ENCODE measurements at regions not wholly inside any gene's neighbourhood (a gene's known extent, or its start where the extent isn't known, plus 50 kb on each side); places are given as distances from the start of the nearest gene placed in this dataset.

GRCh38 chr4:11636031-11636430, 207.3 kb upstream of the HS3ST1 start:
- Histone ChIP-seq H3K27ac (ENCODE audit: low read depth in 1 of 2, low read length in 2 of 2) (no peak overlapping the region), H3K9ac (ENCODE audit: insufficient read depth, low read length, poor library complexity, severe bottlenecking) (no peak overlapping the region), H3K36me3 (replicated peaks in 1 of 2; ENCODE audit: control insufficient read depth in 1 of 2, insufficient read depth in 2 of 2, low read length in 2 of 2) (no peaks in the 10 kb centered on the region), H3K4me1 (ENCODE audit: control insufficient read depth in 1 of 2, insufficient read depth in 2 of 2, low read length in 2 of 2) (no peaks in the 10 kb centered on the region), H3K27me3 (ENCODE audit: control insufficient read depth in 2 of 2, insufficient read depth in 2 of 2, low read length in 2 of 2) (no peaks in the 10 kb centered on the region), H3K79me2 (ENCODE audit: insufficient read depth, low read length) (no peaks in the 10 kb centered on the region), H3K4me2 (replicated peaks; ENCODE audit: extremely low read depth, low read length, poor library complexity, severe bottlenecking) (no peak overlapping the region), H3K9me3 (replicated peaks in 1 of 2; ENCODE audit: control insufficient read depth in 1 of 2, insufficient read depth in 1 of 2, low read length in 2 of 2) (no peaks in the 10 kb centered on the region), H4K20me1 (ENCODE audit: insufficient read depth, low read length) (no peaks in the 10 kb centered on the region), H3K4me3 (replicated peaks in 1 of 3; ENCODE audit: low read depth in 2 of 3, low read length in 3 of 3) (no peak overlapping the region), H2AFZ (ENCODE audit: insufficient read depth, low read depth, low read length, poor library complexity, severe bottlenecking) (no peak overlapping the region)
- WGBS (ENCODE audit: insufficient coverage): 93% methylated on average over 2 of the region's 3 CpGs
- Mint-ChIP-seq H3K9me3 (peaks cover 2 to 13% (median 8%) of the 10 kb centered on the region in 7 donors), H3K27me3 (ENCODE audit: low read depth in 3 of 3) (peaks cover 0 to 3% (median 0%) of the 10 kb centered on the region in 3 donors), H3K4me1 (no peaks in the 10 kb centered on the region), H3K4me3 (no peak overlapping the region), H3K27ac (no peak overlapping the region), H3K36me3 (no peaks in the 10 kb centered on the region)
- TF ChIP-seq, protein P1, sequence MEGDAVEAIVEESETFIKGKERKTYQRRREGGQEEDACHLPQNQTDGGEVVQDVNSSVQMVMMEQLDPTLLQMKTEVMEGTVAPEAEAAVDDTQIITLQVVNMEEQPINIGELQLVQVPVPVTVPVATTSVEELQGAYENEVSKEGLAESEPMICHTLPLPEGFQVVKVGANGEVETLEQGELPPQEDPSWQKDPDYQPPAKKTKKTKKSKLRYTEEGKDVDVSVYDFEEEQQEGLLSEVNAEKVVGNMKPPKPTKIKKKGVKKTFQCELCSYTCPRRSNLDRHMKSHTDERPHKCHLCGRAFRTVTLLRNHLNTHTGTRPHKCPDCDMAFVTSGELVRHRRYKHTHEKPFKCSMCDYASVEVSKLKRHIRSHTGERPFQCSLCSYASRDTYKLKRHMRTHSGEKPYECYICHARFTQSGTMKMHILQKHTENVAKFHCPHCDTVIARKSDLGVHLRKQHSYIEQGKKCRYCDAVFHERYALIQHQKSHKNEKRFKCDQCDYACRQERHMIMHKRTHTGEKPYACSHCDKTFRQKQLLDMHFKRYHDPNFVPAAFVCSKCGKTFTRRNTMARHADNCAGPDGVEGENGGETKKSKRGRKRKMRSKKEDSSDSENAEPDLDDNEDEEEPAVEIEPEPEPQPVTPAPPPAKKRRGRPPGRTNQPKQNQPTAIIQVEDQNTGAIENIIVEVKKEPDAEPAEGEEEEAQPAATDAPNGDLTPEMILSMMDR (IDR thresholded peaks at IDR 0.05): no peak
- intact Hi-C loops (cut with micrococcal nuclease): no loop called here
- no peak for DNase-seq

GRCh38 chr4:11635342-11635741, 206.6 kb upstream of the HS3ST1 start:
- H3K27me3 Mint-ChIP-seq (ENCODE audit: low read depth in 3 of 3): peaks cover 0 to 3% (median 0%) of the 10 kb centered on the region in 3 donors
- no peak overlapping the region for H3K4me2 ChIP-seq (replicated peaks; ENCODE audit: extremely low read depth, low read length, poor library complexity, severe bottlenecking)
- no peak overlapping the region for H2AFZ ChIP-seq (ENCODE audit: insufficient read depth, low read depth, low read length, poor library complexity, severe bottlenecking)
- TF ChIP-seq, protein P1 (IDR thresholded peaks at IDR 0.05): no peak
- H3K27ac ChIP-seq (ENCODE audit: low read depth in 1 of 2, low read length in 2 of 2): no peak overlapping the region
- no peak overlapping the region for H3K27ac Mint-ChIP-seq
- no peaks in the 10 kb centered on the region for H3K36me3 ChIP-seq (replicated peaks in 1 of 2; ENCODE audit: control insufficient read depth in 1 of 2, insufficient read depth in 2 of 2, low read length in 2 of 2)
- no peak overlapping the region for H3K9ac ChIP-seq (ENCODE audit: insufficient read depth, low read length, poor library complexity, severe bottlenecking)
- DNase-seq: no peak
- H3K9me3 Mint-ChIP-seq: peaks cover 2 to 13% (median 8%) of the 10 kb centered on the region in 7 donors
- no peaks in the 10 kb centered on the region for H3K9me3 ChIP-seq (replicated peaks in 1 of 2; ENCODE audit: control insufficient read depth in 1 of 2, insufficient read depth in 1 of 2, low read length in 2 of 2)
- WGBS (ENCODE audit: insufficient coverage): no CpG with 5 or more reads among the region's 2 CpGs
- H3K4me1 Mint-ChIP-seq: no peaks in the 10 kb centered on the region
- H3K36me3 Mint-ChIP-seq: no peaks in the 10 kb centered on the region
- H3K79me2 ChIP-seq (ENCODE audit: insufficient read depth, low read length): no peaks in the 10 kb centered on the region
- no peak overlapping the region for H3K4me3 Mint-ChIP-seq
- no peaks in the 10 kb centered on the region for H3K27me3 ChIP-seq (ENCODE audit: control insufficient read depth in 2 of 2, insufficient read depth in 2 of 2, low read length in 2 of 2)
- no peaks in the 10 kb centered on the region for H4K20me1 ChIP-seq (ENCODE audit: insufficient read depth, low read length)
- intact Hi-C loops (cut with micrococcal nuclease): no loop called here
- H3K4me3 ChIP-seq (replicated peaks in 1 of 3; ENCODE audit: low read depth in 2 of 3, low read length in 3 of 3): no peak overlapping the region
- no peaks in the 10 kb centered on the region for H3K4me1 ChIP-seq (ENCODE audit: control insufficient read depth in 1 of 2, insufficient read depth in 2 of 2, low read length in 2 of 2)
